GM20000 (cell line): ENCODE measurements at regions not wholly inside any gene's neighbourhood (a gene's known extent, or its start where the extent isn't known, plus 50 kb on each side); places are given as distances from the start of the nearest gene placed in this dataset.

Experiments used
- DNase-seq: peaks from one replicate; pipeline ENCODE4 v3.0.0; 2012; ENCODE audit warnings: low spot score
- TF ChIP-seq, protein P1 (sequence below): IDR thresholded peaks from 2 replicates; pipeline ENCODE4 v1.5.1; 2012; ENCODE audit warnings: mild to moderate bottlenecking, control low read depth; ENCODE audit errors: extremely low read depth, missing control alignments

DNA sequence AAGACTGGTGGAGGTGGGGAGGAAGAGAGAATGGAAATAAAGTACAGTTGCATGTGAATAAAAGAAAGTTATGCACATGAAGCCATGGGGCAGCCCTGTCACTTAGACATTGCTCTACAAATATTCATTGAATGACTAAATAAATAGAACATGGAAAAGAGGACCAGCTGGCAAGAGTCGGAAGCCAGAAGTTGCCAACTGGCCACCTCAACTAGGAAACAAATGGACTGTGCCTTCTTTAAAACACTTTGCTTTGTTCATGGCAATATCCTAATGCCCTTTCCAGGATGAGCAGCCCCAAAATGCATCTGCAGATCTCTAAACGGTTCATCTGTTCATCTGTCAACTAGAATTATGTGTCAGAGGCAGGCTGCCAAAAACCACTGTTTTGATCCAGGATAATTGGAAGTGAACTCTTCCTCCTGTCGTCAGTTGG is 157.3 kb downstream of the NOC3L start:
- DNase-seq: no peak
- TF ChIP-seq, protein P1, sequence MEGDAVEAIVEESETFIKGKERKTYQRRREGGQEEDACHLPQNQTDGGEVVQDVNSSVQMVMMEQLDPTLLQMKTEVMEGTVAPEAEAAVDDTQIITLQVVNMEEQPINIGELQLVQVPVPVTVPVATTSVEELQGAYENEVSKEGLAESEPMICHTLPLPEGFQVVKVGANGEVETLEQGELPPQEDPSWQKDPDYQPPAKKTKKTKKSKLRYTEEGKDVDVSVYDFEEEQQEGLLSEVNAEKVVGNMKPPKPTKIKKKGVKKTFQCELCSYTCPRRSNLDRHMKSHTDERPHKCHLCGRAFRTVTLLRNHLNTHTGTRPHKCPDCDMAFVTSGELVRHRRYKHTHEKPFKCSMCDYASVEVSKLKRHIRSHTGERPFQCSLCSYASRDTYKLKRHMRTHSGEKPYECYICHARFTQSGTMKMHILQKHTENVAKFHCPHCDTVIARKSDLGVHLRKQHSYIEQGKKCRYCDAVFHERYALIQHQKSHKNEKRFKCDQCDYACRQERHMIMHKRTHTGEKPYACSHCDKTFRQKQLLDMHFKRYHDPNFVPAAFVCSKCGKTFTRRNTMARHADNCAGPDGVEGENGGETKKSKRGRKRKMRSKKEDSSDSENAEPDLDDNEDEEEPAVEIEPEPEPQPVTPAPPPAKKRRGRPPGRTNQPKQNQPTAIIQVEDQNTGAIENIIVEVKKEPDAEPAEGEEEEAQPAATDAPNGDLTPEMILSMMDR: no peak

DNA sequence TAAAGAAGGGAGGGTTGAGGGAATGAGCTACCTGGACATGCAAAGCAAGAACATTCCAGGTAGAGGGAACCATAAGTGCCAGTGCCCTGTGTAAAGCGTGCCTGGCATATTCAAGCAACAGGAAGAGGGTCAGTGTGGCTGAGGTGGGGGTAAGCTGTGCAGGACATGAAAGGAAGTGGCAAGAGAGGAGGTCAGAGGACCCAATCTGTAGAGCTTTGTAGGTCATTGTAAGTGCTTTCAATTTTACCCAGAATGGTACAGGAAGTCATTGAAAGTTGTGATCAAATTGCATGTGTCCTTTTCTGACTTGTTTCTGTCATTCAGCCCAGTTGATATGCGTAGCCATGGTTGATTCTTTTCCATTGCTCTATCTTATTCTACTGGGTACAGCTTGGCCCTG is 156.6 kb downstream of the NOC3L start:
- DNase-seq: no peak
- TF ChIP-seq, protein P1: no peak

DNA sequence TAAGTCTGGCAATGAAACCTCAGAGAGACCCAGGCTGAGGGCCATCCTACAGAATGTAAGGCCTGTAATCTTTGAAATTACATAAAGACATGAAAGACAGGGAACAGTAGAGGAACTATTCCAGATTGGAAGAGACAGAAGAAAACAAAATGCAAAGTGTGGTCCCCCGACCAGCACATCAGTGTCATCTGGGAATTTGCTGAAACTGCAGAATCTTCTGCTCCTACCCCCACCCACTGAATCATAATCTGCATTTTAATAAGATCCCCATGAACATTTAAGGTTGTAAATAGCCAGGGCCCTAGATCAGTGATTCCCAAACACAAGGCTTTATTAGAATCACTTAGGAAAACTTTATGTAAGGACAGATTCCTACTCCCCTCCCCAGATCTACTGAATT is 154.4 kb downstream of the NOC3L start:
- TF ChIP-seq, protein P1: no peak

DNA sequence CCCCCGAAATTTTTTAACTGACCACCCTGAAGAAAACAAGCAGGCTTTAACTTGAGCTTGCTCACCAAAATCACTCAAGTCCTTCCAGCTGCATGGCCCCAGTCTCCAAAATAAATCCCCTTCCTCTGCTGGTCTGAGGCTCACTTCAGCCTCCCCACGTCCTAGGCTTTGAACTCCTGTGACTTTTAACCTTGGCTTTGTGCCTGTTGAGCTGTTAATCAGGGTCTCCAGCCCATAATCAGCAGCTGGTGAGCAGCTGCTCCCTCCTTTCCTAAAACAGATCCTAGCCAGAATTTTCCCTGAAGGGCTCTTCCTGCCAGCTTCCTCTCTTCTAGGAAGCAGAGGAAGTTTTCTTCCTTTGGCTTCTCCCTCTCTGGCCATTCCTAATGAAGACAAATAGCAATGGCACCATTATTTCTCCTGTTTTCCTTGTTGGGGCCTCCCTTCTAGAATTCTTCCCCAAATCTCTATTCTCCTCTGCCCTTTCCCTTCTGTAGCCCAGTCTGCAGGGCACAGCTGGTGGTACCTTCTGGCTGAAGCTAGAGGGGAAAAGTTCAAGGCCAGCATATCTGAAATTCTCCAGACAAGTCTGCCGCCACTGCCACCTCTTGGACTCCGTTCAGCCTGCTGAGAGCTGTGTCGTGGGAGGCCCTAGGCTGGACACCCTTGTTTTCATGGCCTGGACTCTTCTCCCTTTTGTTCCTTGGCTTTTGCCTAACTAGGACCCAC is 152.1 kb downstream of the NOC3L start:
- no peak for DNase-seq
- TF ChIP-seq, protein P1: no peak

More for the DNA sequence above, 154.4 kb downstream of the NOC3L start:
- no peak for DNase-seq

DNA sequence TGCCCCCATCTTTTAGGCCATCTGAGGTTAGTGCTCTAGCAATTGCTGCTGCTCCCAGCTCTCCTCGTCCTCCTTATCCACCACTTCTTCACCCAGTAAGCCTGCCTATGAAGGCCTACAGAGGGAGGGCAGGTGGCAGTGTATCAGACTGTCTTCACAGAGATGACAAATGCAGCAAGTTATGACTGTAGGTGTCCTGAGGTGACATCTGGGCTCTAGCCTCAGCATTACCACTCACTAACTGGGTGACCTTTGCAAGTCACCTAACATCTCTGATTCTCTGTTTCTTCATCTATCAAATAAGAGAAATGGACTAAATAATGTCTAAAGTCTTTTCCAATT is 151.6 kb downstream of the NOC3L start:
- DNase-seq: no peak
- TF ChIP-seq, protein P1: no peak

DNA sequence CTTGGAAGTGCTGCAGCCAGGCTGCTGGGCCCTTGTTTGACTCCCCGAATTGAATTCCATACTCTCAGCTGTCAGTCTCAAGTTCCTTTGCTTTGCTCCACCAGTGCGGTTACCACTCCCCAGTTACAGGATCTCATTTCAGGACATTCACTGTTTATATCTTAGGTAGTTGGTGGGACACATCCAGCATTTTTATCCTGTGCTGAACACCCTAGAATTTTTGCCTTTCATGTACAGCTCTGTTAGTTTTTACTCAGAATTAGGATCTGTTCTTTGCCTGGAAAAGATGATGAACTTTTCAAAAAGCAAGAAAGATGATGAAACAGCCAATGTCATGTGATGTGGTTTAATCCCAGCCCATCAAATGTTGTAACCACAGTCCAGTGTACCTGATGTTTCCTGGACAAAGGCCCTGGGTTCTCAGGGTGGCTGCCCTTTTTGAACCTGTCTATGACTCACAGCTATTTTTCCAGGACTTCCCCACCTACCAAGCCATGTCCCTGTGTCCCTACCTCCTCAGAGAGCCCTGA is 149.7 kb downstream of the NOC3L start:
- no peak for DNase-seq
- TF ChIP-seq, protein P1: no peak

DNA sequence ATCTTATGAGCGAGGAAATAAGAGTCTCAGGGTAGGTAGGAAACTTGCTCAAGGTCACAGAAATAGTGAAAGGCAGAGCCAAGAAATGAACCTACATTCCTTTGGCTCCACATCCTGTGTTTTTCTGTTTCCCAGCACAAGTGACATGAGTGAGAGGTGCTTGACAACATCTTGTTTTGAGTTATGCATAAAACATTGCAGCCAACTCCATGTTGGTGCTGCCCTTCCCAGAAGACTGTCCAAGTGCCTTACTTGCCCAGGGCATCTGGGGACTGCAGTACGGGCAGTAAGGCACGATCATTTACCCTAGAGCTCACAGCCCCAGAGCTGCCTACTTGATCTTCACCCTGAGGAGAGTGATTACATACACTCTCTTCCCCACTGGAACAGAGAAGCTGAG is 148.8 kb downstream of the NOC3L start:
- DNase-seq: no peak
- TF ChIP-seq, protein P1: no peak
